WI38 (cell line): ENCODE measurements at regions not wholly inside any gene's neighbourhood (a gene's known extent, or its start where the extent isn't known, plus 50 kb on each side); places are given as distances from the start of the nearest gene placed in this dataset.

Experiments
- H3K4me3 ChIP-seq: 2 replicates; pipeline ENCODE4 v1.5.1; 2011; ENCODE audit warnings: low read depth, mild to moderate bottlenecking, control low read depth, low read length
- CTCF ChIP-seq: IDR thresholded peaks from 2 replicates; pipeline ENCODE4 v1.5.1; 2012; ENCODE audit warnings: low read depth, mild to moderate bottlenecking, control low read depth, low read length

GRCh38 chr3:174767853-174768382 is 91.2 kb upstream of the NAALADL2 start:
- H3K4me3 ChIP-seq, result no peak overlapping the region
- no peak for TF ChIP-seq CTCF

GRCh38 chr3:174769171-174769570 is 90.0 kb upstream of the NAALADL2 start:
- TF ChIP-seq CTCF, result no peak
- no peak overlapping the region for H3K4me3 ChIP-seq

- no peak for TF ChIP-seq CTCF
- no peak overlapping the region for H3K4me3 ChIP-seq
Measured at GRCh38 chr3:174775603-174776002, 83.5 kb upstream of the NAALADL2 start.

GRCh38 chr3:174776123-174776522 is 83.0 kb upstream of the NAALADL2 start:
- H3K4me3 ChIP-seq, result no peak overlapping the region
- TF ChIP-seq CTCF, result no peak

GRCh38 chr3:174776636-174777035 is 82.5 kb upstream of the NAALADL2 start:
- H3K4me3 ChIP-seq, result no peak overlapping the region
- no peak for TF ChIP-seq CTCF

- no peak overlapping the region for H3K4me3 ChIP-seq
- no peak for TF ChIP-seq CTCF
Measured at GRCh38 chr3:174777813-174778212, 81.3 kb upstream of the NAALADL2 start.

- H3K4me3 ChIP-seq, result no peak overlapping the region
- TF ChIP-seq CTCF, result no peak
Measured at GRCh38 chr3:174783502-174783901, 75.6 kb upstream of the NAALADL2 start.
